NCI-H1092 (cell line): ENCODE measurements at regions not wholly inside any gene's neighbourhood (a gene's known extent, or its start where the extent isn't known, plus 50 kb on each side); places are given as distances from the start of the nearest gene placed in this dataset.
"Not testable (repeated sequence)": the region's sequence is repeated elsewhere in the genome, so short reads cannot be mapped to it uniquely, and the experiment has no call there.

Source experiments
- DNase-seq: peaks from one replicate; lab custom pipeline; 2025; lab: John Stamatoyannopoulos, UW

- not testable (repeated sequence) for DNase-seq
These were observed 76.4 kb upstream of the DNAJC1 start for GRCh38 chr10:22079921-22080320.

GRCh38 chr10:22071332-22071731 is 67.8 kb upstream of the DNAJC1 start:
- no peak for DNase-seq

GRCh38 chr10:22067091-22067490 is 63.6 kb upstream of the DNAJC1 start:
- DNase-seq = no peak

GRCh38 chr10:22060984-22061383 is 57.5 kb upstream of the DNAJC1 start:
- not testable (repeated sequence) for DNase-seq

- no peak for DNase-seq
These were observed 54.7 kb upstream of the DNAJC1 start for GRCh38 chr10:22058201-22058600.

GRCh38 chr10:22054961-22055360 is 51.4 kb upstream of the DNAJC1 start:
- DNase-seq = no peak
